HEK293 (cell line): ENCODE measurements at regions not wholly inside any gene's neighbourhood (a gene's known extent, or its start where the extent isn't known, plus 50 kb on each side); places are given as distances from the start of the nearest gene placed in this dataset.

Experiments
- CTCF ChIA-PET: fragments of 350-600 bp; formaldehyde crosslinking; extraction: SDS; loops from one replicate; lab custom pipeline; 2021; ENCODE audit warnings: antibody characterized with exemption; lab: Yijun Ruan, JAX
- POLR2A ChIA-PET: fragments of 300-600 bp; formaldehyde crosslinking; extraction: SDS; loops from one replicate; lab custom pipeline; 2020; ENCODE audit warnings: antibody characterized with exemption, inconsistent platforms; lab: Yijun Ruan, JAX
- H3K27ac ChIP-seq: fragments of 200-500 bp; sonication (Bioruptor generic); 2 replicates; pipeline ENCODE4 v1.5.1; 2014; ENCODE audit warnings: low read depth, low read length, control low read depth, inconsistent platforms; ENCODE audit errors: extremely low read depth
- H3K36me3 ChIP-seq, 2 experiments: fragments of 200-500 bp in 1 of 2; sonication (Bioruptor generic) in 1 of 2; 1 replicate in 1 of 2; 2 replicates in 1 of 2; pipeline ENCODE4 v1.5.1; 2014 to 2017; ENCODE audit warnings: inconsistent platforms in 2 of 2, low read length in 2 of 2; ENCODE audit not compliant: control insufficient read depth in 2 of 2, insufficient read depth in 1 of 2
- H3K4me1 ChIP-seq: fragments of 200-500 bp; sonication (Bioruptor generic); 2 replicates; pipeline ENCODE4 v1.5.1; 2014; ENCODE audit warnings: mild to moderate bottlenecking, low read length, inconsistent platforms; ENCODE audit not compliant: control insufficient read depth, insufficient read depth
- H3K4me3 ChIP-seq: 2 replicates; pipeline ENCODE4 v1.5.1; 2011; ENCODE audit warnings: low read depth, mild to moderate bottlenecking, control low read depth, low read length, moderate library complexity
- H3K9me3 ChIP-seq: fragments of 200-500 bp; sonication (Bioruptor generic); 2 replicates; pipeline ENCODE4 v1.5.1; 2014; ENCODE audit warnings: low read depth, low read length, inconsistent platforms; ENCODE audit not compliant: control insufficient read depth, insufficient read depth
- EGR2 ChIP-seq: fragments of 450-650 bp; formaldehyde crosslinking; IDR thresholded peaks from 2 replicates; pipeline ENCODE4 v1.5.1; 2016; ENCODE audit warnings: low read depth, missing biosample characterization, missing genetic modification characterization
- KLF8 ChIP-seq: fragments of 450-650 bp; formaldehyde crosslinking; IDR thresholded peaks from 2 replicates; pipeline ENCODE4 v1.5.1; 2016; ENCODE audit warnings: missing biosample characterization, missing genetic modification characterization
- PBX3 ChIP-seq: sonication (generic); formaldehyde crosslinking; IDR thresholded peaks from 2 replicates; pipeline ENCODE4 v1.8.1; 2022; ENCODE audit warnings: mild to moderate bottlenecking, moderate library complexity, missing genetic modification reagents
- PRDM2 ChIP-seq: fragments of 450-650 bp; formaldehyde crosslinking; IDR thresholded peaks from 2 replicates; pipeline ENCODE4 v1.5.1; 2016; ENCODE audit warnings: missing biosample characterization, missing genetic modification characterization, borderline replicate concordance
- SALL2 ChIP-seq: fragments of 450-650 bp; formaldehyde crosslinking; IDR thresholded peaks from 2 replicates; pipeline ENCODE4 v1.5.0; 2017; ENCODE audit warnings: missing biosample characterization, mild to moderate bottlenecking, missing genetic modification characterization, borderline replicate concordance
- ZBTB1 ChIP-seq: fragments of 450-650 bp; formaldehyde crosslinking; IDR thresholded peaks from 2 replicates; pipeline ENCODE4 v1.5.1; 2016; ENCODE audit warnings: missing biosample characterization, missing genetic modification characterization
- ZBTB11 ChIP-seq: fragments of 450-650 bp; formaldehyde crosslinking; conservative IDR thresholded peaks from 2 replicates; pipeline ENCODE4 v1.5.1; 2016; ENCODE audit warnings: low read depth, missing biosample characterization, missing genetic modification characterization
- ZBTB17 ChIP-seq: fragments of 450-650 bp; formaldehyde crosslinking; IDR thresholded peaks from 2 replicates; pipeline ENCODE4 v1.5.1; 2016; ENCODE audit warnings: missing biosample characterization, missing genetic modification characterization
- ZBTB6 ChIP-seq: fragments of 450-650 bp; formaldehyde crosslinking; IDR thresholded peaks from 2 replicates; pipeline ENCODE4 v1.5.1; 2017; ENCODE audit warnings: missing biosample characterization, missing genetic modification characterization
- ZFP3 ChIP-seq: fragments of 450-650 bp; formaldehyde crosslinking; IDR thresholded peaks from 2 replicates; pipeline ENCODE4 v1.5.1; 2016; ENCODE audit warnings: low read depth, missing biosample characterization, missing genetic modification characterization
- ZNF157 ChIP-seq: fragments of 450-650 bp; formaldehyde crosslinking; IDR thresholded peaks from 2 replicates; pipeline ENCODE4 v1.5.1; 2016; ENCODE audit warnings: missing biosample characterization, missing genetic modification characterization
- ZNF23 ChIP-seq: fragments of 450-650 bp; formaldehyde crosslinking; IDR thresholded peaks from 2 replicates; pipeline ENCODE4 v1.5.1; 2016; ENCODE audit warnings: missing biosample characterization, missing genetic modification characterization, borderline replicate concordance
- ZNF354C ChIP-seq: fragments of 450-650 bp; formaldehyde crosslinking; IDR thresholded peaks from 2 replicates; pipeline ENCODE4 v1.5.1; 2016; ENCODE audit warnings: missing biosample characterization, missing genetic modification characterization, low read depth, borderline replicate concordance
- ZNF473 ChIP-seq: fragments of 450-650 bp; formaldehyde crosslinking; IDR thresholded peaks from 2 replicates; pipeline ENCODE4 v1.5.1; 2017; ENCODE audit warnings: missing biosample characterization, missing genetic modification characterization
- ZNF48 ChIP-seq: fragments of 450-650 bp; formaldehyde crosslinking; IDR thresholded peaks from 2 replicates; pipeline ENCODE4 v1.5.1; 2016; ENCODE audit warnings: missing biosample characterization, missing genetic modification characterization
- ZNF529 ChIP-seq: fragments of 450-650 bp; formaldehyde crosslinking; IDR thresholded peaks from 2 replicates; pipeline ENCODE4 v1.5.1; 2017; ENCODE audit warnings: missing genetic modification characterization, missing biosample characterization; ENCODE audit not compliant: insufficient replicate concordance
- ZNF548 ChIP-seq: fragments of 450-650 bp; formaldehyde crosslinking; IDR thresholded peaks from 2 replicates; pipeline ENCODE4 v1.5.1; 2016; ENCODE audit warnings: missing biosample characterization, missing genetic modification characterization
- ZNF558 ChIP-seq: fragments of 450-650 bp; formaldehyde crosslinking; IDR thresholded peaks from 2 replicates; pipeline ENCODE4 v1.5.1; 2016; ENCODE audit warnings: missing biosample characterization, missing genetic modification characterization
- ZNF791 ChIP-seq: fragments of 450-650 bp; formaldehyde crosslinking; IDR thresholded peaks from 2 replicates; pipeline ENCODE4 v1.5.1; 2016; ENCODE audit warnings: missing biosample characterization, missing genetic modification characterization
- ZSCAN30 ChIP-seq: fragments of 450-650 bp; IDR thresholded peaks from 2 replicates; pipeline ENCODE4 v1.5.1; 2018; ENCODE audit warnings: missing biosample characterization, mild to moderate bottlenecking, missing genetic modification characterization, moderate library complexity

GRCh38 chr15:39479911-39480310 is 101.0 kb upstream of the THBS1 start (continued):
- TF ChIP-seq PRDM2 (tag by site-specific recombination) = no peak
- no peak for TF ChIP-seq ZFP3 (tag by site-specific recombination)
- no peak for TF ChIP-seq EGR2 (tag by site-specific recombination)
- no peak for TF ChIP-seq ZNF157 (tag by site-specific recombination)
- no peak for TF ChIP-seq ZSCAN30 (tag by site-specific recombination)
- TF ChIP-seq PBX3 (CRISPR knock-in tag) = no peak
- TF ChIP-seq ZBTB1 (tag by site-specific recombination) = no peak
- no peak for TF ChIP-seq KLF8 (tag by site-specific recombination)
- TF ChIP-seq ZBTB17 (tag by site-specific recombination) = no peak
- TF ChIP-seq ZNF354C (tag by site-specific recombination) = no peak
- TF ChIP-seq ZNF529 (tag by site-specific recombination) = no peak
- TF ChIP-seq ZBTB11 (tag by site-specific recombination) = no peak
- no peak for TF ChIP-seq SALL2 (tag by site-specific recombination)
- no peak for TF ChIP-seq ZBTB6 (tag by site-specific recombination)
- TF ChIP-seq, all 188 proteins: peak for 0

- Histone ChIP-seq H3K4me1 (no peaks in the 10 kb centered on the region), H3K27ac (no peak overlapping the region), H3K4me3 (no peak overlapping the region), H3K36me3 (no peaks in the 10 kb centered on the region), H3K9me3 (no peaks in the 10 kb centered on the region)
- ChIA-PET CTCF (no interaction called here), POLR2A (no interaction called here)
- no peak for TF ChIP-seq ZNF473 (tag by site-specific recombination)
- TF ChIP-seq ZNF791 (tag by site-specific recombination) = no peak
- no peak for TF ChIP-seq ZNF48 (tag by site-specific recombination)
- TF ChIP-seq ZNF548 (tag by site-specific recombination) = no peak
- no peak for TF ChIP-seq ZNF23
- TF ChIP-seq ZNF558 (tag by site-specific recombination) = no peak
Measured at GRCh38 chr15:39482459-39482858, 98.4 kb upstream of the THBS1 start.
